Testis (tissue), 2 donors: ENCODE measurements at regions not wholly inside any gene's neighbourhood (a gene's known extent, or its start where the extent isn't known, plus 50 kb on each side); places are given as distances from the start of the nearest gene placed in this dataset.

Experiments
- POLR2A ChIP-seq: fragments of 450-650 bp; IDR thresholded peaks from one replicate; pipeline ENCODE4 v1.6.1; 2017; ENCODE audit warnings: antibody characterized with exemption, mild to moderate bottlenecking, moderate library complexity
- TF ChIP-seq, protein P1 (sequence below), 3 experiments: fragments of 450-650 bp in 2 of 3; fragments of 200-600 bp in 1 of 3; sonication (generic) in 1 of 3; IDR thresholded peaks; one replicate each; pipeline ENCODE4 v1.5.1; 2016 to 2019; ENCODE audit warnings: antibody characterized with exemption in 3 of 3, mild to moderate bottlenecking in 2 of 3, moderate library complexity in 1 of 3

GRCh38 chr5:166566725-166567124, 1724.7 kb upstream of the WWC1 start:
- TF ChIP-seq, protein P1, sequence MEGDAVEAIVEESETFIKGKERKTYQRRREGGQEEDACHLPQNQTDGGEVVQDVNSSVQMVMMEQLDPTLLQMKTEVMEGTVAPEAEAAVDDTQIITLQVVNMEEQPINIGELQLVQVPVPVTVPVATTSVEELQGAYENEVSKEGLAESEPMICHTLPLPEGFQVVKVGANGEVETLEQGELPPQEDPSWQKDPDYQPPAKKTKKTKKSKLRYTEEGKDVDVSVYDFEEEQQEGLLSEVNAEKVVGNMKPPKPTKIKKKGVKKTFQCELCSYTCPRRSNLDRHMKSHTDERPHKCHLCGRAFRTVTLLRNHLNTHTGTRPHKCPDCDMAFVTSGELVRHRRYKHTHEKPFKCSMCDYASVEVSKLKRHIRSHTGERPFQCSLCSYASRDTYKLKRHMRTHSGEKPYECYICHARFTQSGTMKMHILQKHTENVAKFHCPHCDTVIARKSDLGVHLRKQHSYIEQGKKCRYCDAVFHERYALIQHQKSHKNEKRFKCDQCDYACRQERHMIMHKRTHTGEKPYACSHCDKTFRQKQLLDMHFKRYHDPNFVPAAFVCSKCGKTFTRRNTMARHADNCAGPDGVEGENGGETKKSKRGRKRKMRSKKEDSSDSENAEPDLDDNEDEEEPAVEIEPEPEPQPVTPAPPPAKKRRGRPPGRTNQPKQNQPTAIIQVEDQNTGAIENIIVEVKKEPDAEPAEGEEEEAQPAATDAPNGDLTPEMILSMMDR (IDR thresholded peaks at IDR 0.05), result no peak
- TF ChIP-seq POLR2A, result no peak
